GM12891 (cell line): ENCODE measurements at regions not wholly inside any gene's neighbourhood (a gene's known extent, or its start where the extent isn't known, plus 50 kb on each side); places are given as distances from the start of the nearest gene placed in this dataset.
"Not testable (repeated sequence)": the region's sequence is repeated elsewhere in the genome, so short reads cannot be mapped to it uniquely, and the experiment has no call there.

Experiments used
- POLR2A ChIP-seq: IDR thresholded peaks from 2 replicates; pipeline ENCODE4 v1.6.1; 2011; ENCODE audit warnings: low read depth, low read length, control low read depth
- POLR2AphosphoS5 ChIP-seq: IDR thresholded peaks from 2 replicates; pipeline ENCODE4 v1.6.1; 2011; ENCODE audit warnings: low read depth, low read length, control low read depth

DNA sequence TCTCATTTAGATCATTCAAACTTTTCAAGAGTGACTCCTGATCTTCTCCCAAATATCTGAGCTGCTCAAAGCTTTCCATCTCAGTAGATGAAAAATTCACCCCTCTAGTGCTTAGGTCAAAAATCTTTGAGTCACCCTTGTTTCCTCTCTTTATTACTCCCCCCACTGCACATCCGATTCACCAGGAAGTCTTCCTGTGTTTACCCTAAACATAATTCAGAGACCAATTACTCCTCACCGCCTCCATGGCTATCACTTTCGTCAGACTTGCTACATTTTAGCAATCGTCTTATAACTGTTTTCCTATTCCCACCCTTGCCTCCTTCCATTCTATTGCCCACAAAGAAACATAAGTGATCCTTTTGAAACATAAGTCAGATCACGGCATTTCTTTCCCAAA, 94.8 kb downstream of the SPDYE17 start:
- TF ChIP-seq POLR2A, POLR2AphosphoS5: not testable (repeated sequence)
